T1000 (cell line): ENCODE measurements at regions not wholly inside any gene's neighbourhood (a gene's known extent, or its start where the extent isn't known, plus 50 kb on each side); places are given as distances from the start of the nearest gene placed in this dataset.

Experiments
- DNase-seq: peaks from one replicate; lab custom pipeline; 2025; ENCODE audit warnings: mixed read lengths; lab: John Stamatoyannopoulos, UW

DNA sequence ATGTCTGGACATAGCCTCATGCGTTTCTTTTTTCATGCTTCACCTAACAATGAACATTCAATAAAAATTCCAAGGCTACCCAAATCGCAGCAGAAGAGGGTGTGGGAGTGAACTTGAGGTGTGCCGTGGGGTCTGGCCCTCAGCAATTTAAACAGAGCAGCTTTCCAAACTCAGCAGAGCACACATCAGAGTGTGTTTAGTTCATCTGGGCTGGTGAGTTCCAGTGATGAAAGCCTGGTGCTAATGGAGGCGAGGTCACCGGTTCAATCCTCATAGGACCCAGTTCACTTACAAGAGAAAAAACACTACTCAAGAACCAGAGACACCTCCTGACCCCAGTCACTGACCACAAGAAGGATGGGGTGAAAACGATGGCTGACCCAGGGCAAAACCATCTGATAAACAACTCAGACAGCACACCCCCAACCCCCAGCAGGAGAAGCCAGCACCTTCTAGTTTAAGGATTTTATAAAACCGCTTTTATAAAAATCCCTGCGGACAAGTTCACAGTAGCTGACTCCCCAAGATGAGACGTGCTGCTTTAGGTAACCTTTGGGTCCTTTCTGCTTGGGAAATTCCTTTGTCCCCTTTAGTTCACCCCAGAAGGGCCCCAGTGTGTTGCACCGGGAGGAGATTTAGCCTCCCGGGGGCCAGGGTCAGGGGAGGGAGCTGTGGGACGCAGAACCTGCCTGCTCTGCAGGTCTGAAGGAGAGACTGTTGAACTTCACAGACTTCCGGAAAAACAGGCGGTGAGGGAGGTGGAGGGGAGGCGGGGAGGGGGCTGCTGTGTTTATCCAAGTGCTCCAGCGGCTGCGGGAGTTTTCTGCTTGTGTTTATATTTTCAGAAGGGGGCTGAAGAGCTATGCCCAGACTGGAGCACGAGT, 152.7 kb upstream of the SOX11 start:
- DNase-seq = no peak

DNA sequence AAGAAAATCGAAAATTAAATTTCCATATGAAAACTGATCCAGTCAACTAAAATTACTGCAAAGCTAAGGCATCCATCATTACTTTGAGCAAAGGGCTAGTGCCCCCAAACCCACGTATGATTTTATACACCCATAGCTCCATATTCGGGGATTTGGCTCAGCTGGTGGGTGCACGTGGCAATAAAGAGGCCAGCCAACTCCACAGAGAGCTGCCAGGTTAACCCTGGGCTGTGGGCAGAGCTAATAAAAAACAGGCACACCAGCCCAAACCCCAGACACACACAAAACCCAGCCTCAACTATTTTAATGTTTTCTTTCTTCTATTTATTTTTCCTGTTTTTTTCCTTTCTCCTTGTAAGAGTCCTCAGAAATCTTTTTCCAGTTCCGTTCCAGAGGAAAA, 151.3 kb upstream of the SOX11 start:
- DNase-seq = no peak

DNA sequence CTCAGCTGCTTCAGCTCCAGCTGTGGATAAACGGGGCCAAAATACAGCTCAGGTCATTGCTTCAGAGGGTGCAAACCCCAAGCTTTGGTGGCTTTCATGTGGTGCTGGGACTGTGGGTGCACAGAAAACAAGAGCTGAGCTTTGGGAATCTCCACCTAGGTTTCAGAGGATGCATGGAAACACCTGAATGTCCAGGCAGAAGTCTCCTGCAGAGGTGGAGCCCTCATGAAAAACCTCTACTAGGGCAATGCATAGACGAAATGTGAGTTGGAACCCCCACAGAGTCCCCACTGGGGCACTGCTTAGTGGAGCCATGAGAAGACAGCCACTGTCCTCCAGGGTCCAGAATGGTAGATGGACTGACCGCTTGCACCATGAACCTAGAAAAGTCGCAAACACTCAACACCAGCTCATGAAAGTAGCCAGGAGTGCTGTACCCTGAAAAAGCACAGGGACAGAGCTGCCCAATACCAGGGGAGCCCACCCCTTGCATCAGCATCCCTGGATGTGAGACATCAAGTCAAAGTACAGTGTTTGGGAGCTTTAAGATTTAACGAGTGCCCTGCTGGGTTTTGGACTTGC, 147.9 kb upstream of the SOX11 start:
- DNase-seq = no peak

DNA sequence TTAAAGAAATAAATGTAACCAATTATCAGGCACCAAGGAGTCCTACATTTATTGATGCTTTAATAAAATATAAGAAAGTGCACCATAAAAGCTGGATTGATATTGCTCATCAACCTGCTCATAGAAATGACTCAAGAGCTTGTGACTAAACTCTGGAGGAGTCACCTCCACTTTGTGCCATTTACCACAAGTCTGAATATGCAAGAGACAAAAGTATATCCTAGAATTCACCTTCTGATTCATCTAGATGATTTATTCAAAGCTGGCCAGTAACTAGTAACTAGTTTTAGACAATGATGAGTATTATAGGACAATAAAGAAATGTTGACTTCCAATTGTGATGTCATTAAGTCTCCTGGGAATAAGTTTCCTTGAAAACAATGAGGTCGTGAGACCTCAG, 146.0 kb upstream of the SOX11 start:
- DNase-seq = no peak

DNA sequence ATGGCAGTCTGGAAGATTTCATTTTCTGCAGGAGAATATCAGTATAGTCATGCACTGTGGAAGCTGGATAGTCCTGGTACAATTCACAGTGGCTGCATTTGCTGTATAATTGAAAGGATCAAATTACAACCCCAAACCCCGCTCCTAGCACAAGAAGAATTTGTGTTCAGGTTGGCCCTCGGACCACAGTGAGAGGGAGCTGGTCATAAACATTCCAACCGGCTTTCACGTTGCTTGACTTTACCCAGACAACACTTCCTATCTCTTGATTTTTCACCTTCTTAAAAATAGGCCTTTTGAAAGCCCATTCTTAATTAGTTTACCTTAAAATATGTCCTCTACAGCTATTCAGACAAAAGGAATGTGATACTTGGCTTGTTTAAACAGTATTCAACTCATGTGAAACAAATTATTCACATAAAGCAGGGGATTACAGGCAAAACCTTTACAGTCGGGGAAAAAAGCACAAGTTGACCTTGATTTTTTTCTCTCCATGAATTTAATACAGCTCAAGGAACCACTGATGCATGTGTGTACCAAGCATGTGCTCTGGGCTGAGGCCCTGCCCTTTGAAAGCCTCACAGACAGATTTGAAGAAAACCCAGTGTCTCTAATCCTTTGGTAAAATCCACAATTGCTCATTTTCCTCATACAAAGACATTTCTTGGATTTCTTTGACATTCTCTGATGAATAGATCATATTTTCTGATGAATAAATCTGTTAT, 143.0 kb upstream of the SOX11 start:
- no peak for DNase-seq

DNA sequence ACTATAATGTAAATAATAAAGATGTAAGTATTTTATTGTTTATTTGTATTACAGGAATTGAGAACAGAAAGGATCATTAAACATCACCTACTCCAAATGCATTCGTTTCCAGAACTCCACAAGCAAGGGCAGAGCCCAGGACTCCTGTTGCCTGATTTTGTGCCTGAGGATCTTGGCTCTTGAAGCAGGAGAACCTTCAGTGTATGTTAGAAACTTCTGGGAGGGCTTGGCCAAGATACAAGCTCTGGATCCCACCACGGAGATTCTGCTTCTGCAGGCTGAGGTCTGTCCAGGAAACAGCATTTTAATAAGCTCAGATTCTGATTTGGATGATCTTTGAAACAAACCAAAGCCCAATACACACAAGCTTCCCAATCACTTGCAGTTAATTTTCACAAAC, 142.4 kb upstream of the SOX11 start:
- no peak for DNase-seq

DNA sequence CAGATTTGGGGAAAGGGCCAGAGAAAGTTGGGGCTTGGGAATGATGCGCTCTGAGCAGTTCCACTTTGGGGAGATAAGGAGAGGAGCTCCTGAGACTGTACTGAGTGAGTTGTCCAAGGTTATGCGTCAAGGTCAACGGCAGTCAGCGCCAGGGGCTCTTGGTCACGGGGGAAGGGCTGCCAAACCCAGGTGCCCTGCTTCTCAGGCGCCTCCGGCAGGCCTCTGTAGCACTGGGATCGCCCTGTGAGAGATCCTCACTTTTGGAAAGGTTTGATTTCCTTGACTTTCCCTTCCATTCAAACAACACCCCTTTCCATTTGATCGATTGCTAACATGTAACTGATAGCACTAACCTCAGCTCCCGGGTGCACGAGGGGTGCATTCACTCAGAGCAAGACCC, 136.5 kb upstream of the SOX11 start:
- no peak for DNase-seq

DNA sequence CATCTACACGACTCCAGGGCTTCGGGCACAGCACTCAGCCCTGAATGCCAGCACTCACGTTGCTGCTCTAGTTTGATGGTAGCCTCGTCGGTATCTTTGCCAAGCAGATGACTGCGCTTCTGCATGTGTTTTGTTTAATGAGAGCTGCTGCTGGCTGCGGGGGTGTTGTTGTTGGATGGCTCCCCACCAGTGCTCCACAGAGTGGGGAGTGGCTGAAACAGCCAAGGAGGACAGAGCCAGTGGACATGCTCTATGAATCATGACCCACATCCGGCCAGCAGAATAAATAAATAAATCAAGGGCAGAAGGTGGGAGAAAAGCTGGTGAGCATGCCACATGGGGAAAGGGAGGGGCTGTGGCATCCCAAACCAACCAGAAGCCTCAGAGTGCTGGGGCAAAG, 131.2 kb upstream of the SOX11 start:
- peak; percentile 73 for DNase-seq

DNA sequence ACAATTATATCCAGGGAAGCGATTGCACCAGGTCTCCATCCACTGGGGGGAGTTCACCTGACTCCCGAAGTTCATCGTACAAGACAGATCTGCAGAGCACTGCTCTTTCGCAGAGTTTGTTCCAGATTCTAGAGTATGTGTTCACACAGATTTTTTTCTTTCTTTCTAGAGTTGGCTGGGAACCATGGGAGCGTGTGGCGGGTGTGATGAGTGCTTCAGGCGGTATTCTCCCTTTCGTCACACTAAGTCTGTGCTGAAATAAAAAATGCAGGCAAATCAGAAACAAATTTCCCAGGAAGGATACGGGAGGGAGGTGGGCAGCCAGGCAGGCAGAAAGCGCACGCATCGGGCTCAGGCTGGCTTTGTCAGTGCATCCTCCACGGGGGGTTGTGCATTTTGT, 129.8 kb upstream of the SOX11 start:
- no peak for DNase-seq

DNA sequence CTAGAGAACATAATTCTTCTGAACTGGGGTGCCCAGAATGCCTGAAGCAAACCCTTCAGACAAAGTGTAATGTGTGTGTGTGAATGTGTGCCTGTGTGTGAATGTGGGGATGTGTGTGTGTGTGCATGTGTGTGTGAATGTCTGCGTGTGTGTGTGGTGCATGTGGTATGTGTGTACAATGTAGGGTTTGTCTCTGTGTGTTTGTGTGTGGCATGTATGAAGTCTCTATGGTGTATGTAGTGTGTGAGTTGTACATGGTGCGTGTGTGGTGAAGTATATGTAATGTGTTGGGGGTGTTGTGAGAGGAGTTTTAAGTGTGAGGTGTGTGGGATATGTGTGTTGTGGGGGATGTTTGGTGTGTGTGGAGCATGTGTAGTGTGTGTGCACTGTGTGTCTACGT, 129.3 kb upstream of the SOX11 start:
- DNase-seq = no peak

DNA sequence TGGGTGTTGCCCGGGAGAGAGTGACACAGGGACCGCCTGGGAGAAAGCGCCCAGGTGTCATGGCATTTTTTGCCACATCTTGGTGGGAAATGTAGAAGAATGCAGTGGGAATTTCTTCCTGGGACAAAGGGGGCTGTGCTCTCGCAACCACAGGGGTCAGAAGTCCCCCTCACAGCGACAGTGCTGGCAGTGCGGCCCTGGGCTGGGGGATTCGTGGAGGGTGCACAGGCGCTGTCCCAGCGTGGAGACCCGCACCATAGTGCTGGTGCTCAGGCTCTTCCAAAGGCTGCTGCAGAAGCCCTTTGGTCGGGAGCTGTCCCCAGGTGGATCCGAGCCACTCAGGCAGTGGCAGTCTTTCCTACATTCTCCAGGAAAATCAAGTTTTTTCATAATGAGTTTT, 128.8 kb upstream of the SOX11 start:
- no peak for DNase-seq

DNA sequence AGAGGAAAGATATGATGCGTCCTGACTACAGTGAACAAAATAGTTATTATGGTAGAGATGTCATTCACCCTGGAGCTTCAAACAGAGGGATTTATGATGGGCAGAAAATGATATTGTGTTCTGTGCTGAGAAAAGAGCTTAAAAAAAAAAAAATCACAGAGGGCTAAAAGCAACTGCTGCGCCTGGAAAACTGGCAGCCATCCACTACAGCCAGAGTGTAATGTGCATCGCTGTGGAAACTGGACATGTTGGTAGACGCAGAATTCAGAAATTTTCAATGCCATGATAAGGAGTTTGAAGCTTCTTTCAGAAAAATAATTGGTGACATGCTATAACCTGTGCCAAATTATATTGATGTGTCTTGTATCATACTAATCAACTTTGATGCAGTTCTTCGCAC, 122.9 kb upstream of the SOX11 start:
- no peak for DNase-seq

DNA sequence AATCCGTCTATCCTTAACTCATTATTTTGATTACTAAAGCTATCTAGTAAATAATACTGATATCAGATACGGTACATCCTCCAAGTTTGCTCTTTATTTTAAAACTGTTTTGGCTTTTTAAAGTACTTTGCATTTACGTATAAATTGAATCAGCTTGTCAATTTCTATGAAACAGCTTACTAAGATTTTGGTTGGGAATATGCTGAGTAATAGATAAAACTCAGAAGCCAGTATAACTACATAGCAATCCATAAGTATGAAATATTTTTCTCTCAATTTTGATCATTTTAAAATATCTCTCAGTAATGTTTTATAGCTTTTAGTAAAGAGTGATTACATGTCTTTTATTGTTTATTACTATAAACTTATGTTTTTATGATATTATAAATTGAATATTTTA, 116.2 kb upstream of the SOX11 start:
- no peak for DNase-seq

DNA sequence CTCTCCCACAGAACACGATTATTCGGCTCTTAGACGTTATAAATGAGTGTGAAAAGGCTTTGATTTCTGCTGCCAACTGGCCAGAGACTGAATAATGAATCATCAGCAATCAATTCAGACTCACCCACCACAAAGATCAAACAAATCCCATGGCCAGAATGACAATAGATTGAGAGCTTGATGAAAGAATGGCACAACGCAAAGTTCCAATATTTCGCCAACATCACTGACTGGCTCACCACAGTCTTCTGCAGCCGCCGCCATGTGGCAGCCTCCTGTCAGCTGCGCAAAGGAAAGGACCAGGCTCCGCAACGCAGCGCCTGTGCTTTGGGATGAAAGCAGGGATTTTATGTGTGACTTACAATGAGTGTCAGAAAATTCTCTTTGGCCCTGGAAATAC, 104.4 kb upstream of the SOX11 start:
- no peak for DNase-seq

DNA sequence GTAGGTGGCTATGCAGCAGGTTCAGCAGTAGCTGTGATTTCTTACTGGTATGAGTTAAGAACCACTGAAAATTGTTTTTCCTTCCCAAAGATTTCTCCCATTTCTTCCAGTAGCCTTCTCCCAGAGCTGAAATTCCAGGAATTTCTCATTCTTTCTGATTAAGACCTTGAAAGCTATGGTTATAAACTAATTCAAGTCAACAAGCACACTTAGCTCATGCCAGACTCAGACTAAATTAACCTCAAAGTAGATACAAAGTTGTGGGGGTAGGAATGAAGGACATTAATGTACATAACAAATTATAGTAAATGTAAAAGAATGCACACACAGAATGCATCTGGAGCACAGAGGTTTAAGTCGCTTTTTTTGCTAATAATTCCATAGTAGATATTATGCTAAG, 103.6 kb upstream of the SOX11 start:
- DNase-seq = no peak

DNA sequence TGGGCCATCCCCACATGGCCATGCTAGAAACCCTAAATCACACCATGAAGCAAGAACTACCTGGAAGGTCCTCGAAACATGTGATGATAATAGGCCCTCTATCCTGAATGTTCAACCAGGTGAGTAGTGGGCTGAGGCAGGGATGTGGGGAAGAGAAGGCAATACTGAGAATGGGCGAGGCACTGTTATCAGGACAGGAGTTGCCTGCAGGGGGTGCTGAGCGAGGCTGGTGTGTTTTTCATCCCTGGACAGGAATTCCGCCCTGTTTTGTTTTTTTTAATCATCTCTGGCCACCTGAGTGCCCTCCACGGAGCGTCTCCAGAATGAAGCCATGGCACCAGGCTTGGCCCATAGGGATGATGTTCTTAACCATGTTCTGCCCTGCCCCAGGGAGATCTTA, 103.0 kb upstream of the SOX11 start:
- no peak for DNase-seq

DNA sequence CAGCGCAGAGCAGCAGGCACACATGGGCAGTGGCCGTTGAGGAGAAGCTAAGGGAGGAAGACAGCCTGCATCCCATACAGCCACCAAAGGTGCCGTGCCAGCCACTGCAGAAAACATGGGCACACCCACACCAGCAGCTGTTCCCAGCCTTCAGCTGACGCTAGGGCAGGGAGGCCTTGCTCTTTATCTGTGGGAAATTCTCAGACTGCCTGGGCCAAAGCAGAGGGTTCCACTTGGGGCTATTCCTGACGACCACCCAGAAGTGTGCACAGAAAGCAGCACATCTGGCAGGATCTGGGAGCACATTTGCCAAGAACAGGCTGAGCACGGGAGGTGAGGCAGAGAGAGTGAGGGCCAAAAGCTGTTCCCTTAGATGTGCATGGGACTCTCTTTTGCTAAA, 101.3 kb upstream of the SOX11 start:
- no peak for DNase-seq

DNA sequence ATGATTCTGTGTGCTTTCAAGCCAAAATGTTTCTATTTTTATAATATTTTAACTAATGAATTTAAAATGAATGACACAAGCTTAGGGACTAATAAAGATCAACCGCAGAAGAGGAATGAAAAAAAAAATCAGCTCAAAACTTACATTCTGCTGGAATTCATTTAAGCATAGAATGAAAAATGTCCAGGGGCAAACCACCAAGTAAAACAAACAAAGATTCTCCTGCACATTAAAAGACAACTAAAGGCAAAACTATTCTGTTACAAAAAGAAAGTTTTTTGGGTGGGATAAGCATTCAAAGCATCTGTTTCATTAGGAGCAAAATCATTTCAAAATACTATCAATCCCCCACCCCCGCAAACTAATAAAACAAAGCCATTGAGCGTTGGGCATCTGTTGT, 99.3 kb upstream of the SOX11 start:
- no peak for DNase-seq

DNA sequence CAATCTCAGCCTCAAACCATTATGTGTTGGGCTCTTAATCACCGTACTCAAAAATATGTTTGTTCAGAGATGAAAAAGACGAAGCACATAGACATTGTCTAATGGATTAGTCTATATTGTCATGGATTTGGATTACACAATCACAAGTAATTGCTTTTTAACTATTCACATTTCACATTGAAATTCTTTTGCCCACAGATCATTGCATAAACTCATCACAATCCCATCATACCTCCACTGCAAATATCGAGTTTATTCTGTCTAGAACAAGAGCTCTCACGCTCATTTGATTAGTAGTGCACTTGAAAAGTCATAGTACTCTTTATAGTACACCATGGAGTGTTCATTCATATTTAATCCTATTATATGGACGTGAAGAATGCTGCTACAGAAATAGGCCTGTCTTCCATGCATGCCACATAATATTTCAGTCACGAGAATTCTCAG, 97.9 kb upstream of the SOX11 start:
- no peak for DNase-seq

DNA sequence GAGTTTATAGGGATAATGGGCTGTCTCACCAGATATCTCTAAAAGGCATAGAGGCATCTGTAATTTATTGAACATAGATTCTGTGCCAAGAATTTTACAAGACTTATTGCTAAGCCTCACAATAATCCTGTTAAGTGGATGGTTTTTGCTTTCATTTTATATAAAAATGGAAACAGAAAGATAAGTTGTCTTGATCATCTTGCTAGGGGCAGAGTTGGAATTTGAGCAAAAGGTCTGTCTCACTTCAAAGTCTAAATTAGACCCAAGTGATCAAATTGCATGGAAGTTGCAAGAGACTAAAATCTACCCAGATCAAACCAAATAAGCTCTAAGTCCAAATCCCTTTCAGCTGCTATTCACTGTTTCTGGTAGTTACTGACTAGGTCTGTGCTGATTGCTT, 95.3 kb upstream of the SOX11 start:
- DNase-seq = no peak

DNA sequence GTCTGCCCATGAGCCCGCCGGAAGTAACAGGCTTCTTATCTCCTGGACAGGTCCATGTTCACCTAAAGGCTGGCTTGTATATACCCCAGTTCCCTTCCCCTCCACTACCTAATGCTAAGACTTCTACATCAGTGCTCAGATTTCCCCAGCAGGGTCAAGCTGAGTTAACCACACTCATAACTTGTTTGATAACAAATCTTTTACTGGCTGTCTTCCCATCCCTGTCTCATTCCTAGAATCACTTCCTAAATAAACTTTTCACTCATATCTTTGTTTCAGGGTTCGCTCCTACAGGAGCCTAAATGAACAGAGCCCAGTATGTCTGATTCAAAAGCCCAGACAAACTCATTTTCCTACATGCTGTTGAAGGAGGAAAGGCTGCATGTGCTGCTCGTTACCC, 94.0 kb upstream of the SOX11 start:
- DNase-seq = no peak

DNA sequence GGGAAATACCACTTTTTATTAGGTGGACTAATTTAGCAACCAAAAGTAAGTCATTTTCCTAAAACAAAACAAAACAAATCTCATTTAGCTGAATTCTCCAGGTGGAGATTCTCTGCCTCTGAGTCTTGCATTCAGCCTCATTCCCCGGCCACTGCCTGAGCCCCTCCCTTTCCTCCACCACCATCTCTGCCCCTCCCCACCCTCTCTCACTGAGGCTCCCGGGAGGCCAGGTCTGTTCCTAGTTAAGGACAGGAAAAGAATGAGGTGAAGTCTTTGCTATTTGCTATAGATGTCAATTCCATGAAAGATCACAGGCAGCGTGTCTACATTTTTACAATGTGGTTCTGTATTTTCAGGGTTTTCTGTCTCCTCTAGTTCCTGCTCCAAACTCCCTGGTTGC, 83.0 kb upstream of the SOX11 start:
- no peak for DNase-seq

DNA sequence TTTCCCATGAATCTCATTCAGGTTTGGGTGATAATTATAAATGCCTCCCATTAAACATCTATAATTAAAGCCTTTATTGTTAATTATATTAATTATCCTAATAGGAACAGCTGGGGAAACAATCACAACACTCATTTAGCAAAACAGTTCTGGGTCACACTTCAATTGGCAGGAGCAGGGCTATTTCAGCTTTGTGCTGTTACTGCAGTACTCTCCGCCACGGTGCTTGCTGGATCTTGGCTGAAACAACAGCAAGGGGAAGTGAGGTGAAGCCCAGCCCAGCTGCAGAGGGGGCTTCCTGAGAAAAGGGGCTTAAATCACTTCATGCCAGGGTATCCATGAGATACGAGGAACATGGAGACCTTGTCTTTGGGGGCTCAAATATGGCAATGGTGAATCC, 79.5 kb upstream of the SOX11 start:
- no peak for DNase-seq
